DND-41 (cell line): ENCODE measurements at regions not wholly inside any gene's neighbourhood (a gene's known extent, or its start where the extent isn't known, plus 50 kb on each side); places are given as distances from the start of the nearest gene placed in this dataset.

Experiments used
- ATAC-seq: fragments of 200-7000 bp; cut with Tn5 transposase; 3 replicates; pipeline ENCODE4 v1.9.1; 2021; ENCODE audit warnings: low read depth; ENCODE audit not compliant: insufficient read depth
- DNase-seq: peaks from one replicate; pipeline ENCODE4 v3.0.0-alpha.2; 2020
- H2AFZ ChIP-seq: 2 replicates; pipeline ENCODE4 v1.6.0; 2012; ENCODE audit warnings: low read depth, low read length
- H3K27ac ChIP-seq: 2 replicates; pipeline ENCODE4 v1.5.1; 2012; ENCODE audit warnings: low read length, inconsistent platforms
- H3K27me3 ChIP-seq: fragments of 200-600 bp; sonication (generic); 2 replicates; pipeline ENCODE4 v1.6.0; 2012; ENCODE audit warnings: low read length, mild to moderate bottlenecking, inconsistent platforms; ENCODE audit not compliant: insufficient read depth, poor library complexity
- H3K36me3 ChIP-seq: 2 replicates; pipeline ENCODE4 v1.5.1; 2012; ENCODE audit warnings: low read length, inconsistent platforms; ENCODE audit not compliant: insufficient read depth
- H3K4me1 ChIP-seq: 2 replicates; pipeline ENCODE4 v1.5.1; 2012; ENCODE audit warnings: mild to moderate bottlenecking, low read length; ENCODE audit not compliant: insufficient read depth
- H3K4me2 ChIP-seq: 2 replicates; pipeline ENCODE4 v1.6.0; 2012; ENCODE audit warnings: mild to moderate bottlenecking, moderate library complexity, low read length, inconsistent platforms; ENCODE audit not compliant: insufficient read depth
- H3K4me3 ChIP-seq, 2 experiments: fragments of 200-600 bp in 1 of 2; shearing (Covaris generic) in 1 of 2; 2 replicates each; pipeline ENCODE4 v1.5.1; 2012 to 2016; ENCODE audit warnings: inconsistent platforms in 2 of 2, low read length in 2 of 2, mild to moderate bottlenecking in 2 of 2, low read depth in 1 of 2, moderate library complexity in 1 of 2
- H3K79me2 ChIP-seq: 2 replicates; pipeline ENCODE4 v1.6.0; 2012; ENCODE audit warnings: low read length, inconsistent platforms; ENCODE audit not compliant: insufficient read depth
- H3K9ac ChIP-seq: 2 replicates; pipeline ENCODE4 v1.6.0; 2012; ENCODE audit warnings: low read depth, mild to moderate bottlenecking, inconsistent platforms, low read length, moderate library complexity
- H3K9me3 ChIP-seq: 2 replicates; pipeline ENCODE4 v1.5.1; 2012; ENCODE audit warnings: low read length, moderate library complexity, mild to moderate bottlenecking, inconsistent platforms; ENCODE audit not compliant: insufficient read depth, severe bottlenecking
- H4K20me1 ChIP-seq: 2 replicates; pipeline ENCODE4 v1.6.0; 2012; ENCODE audit warnings: low read length; ENCODE audit not compliant: insufficient read depth
- CTCF ChIP-seq: IDR thresholded peaks from 2 replicates; pipeline ENCODE4 v1.5.1; 2012; ENCODE audit warnings: borderline replicate concordance, low read length, moderate library complexity, mild to moderate bottlenecking; ENCODE audit not compliant: poor library complexity, severe bottlenecking; ENCODE audit errors: extremely low read depth
- EZH2 ChIP-seq: IDR thresholded peaks from 3 replicates; pipeline ENCODE4 v1.6.1; 2012; ENCODE audit warnings: borderline replicate concordance, low read depth, mild to moderate bottlenecking, moderate library complexity, low read length, inconsistent platforms; ENCODE audit not compliant: severe bottlenecking

DNA sequence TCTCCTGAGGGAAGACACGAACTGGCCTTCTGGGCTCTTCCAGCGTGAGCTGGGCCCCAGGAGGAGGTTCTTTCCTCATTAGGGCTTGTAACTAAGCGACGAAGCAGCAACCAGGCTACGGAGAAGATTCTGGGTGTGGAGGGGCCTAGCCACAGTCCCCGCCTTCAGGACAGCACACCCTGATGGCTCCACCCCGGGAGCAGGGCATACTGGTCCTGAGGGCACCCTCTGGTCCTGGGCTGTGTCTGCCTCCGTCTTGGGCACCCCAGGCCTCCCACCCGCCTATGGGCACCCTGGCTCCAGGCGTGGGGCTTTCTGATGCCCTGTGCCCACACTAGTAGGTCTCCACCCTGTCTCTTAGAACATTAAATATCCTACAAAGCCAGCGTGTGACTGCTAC, 136.4 kb downstream of the OLFM1 start:
- H3K79me2 ChIP-seq: no peaks in the 10 kb centered on the region
- DNase-seq (no peak), ATAC-seq (no peak)
- H3K9ac ChIP-seq: no peak overlapping the region
- H3K4me2 ChIP-seq: no peak overlapping the region
- H3K27ac ChIP-seq: no peak overlapping the region
- H3K9me3 ChIP-seq: peaks cover 7% of the 10 kb centered on the region
- TF ChIP-seq EZH2: no peak
- TF ChIP-seq CTCF: no peak
- H2AFZ ChIP-seq: no peak overlapping the region
- no peaks in the 10 kb centered on the region for H3K27me3 ChIP-seq
- H3K4me1 ChIP-seq: no peaks in the 10 kb centered on the region
- no peaks in the 10 kb centered on the region for H4K20me1 ChIP-seq
- no peak overlapping the region for H3K4me3 ChIP-seq
- H3K36me3 ChIP-seq: no peaks in the 10 kb centered on the region

DNA sequence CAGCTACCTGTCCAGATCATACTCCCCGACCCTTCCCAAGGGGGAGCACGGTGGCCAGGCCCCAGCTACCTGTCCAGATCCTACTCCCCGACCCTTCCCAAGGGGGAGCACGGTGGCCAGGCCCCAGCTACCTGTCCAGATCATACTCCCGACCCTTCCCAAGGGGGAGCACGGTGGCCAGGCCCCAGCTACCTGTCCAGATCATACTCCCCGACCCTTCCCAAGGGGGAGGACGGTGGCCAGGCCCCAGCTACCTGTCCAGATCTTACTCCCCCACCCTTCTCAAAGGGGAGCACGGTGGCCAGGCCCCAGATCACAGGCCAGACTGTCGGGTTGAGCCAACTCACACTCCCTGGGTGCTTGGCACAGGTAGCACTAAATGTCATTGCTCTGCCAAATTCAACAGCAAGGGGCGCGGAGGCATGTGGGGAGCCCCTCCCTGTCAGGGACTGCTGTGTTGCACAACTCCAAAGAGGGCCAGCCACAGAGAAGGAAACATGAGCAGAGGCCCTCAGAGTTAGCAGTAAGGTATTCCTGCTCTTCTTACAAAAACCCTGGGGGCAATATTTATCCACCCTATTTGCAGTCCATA, 136.9 kb downstream of the OLFM1 start:
- Histone ChIP-seq H3K36me3 (no peaks in the 10 kb centered on the region), H4K20me1 (no peaks in the 10 kb centered on the region), H3K4me2 (no peak overlapping the region), H3K4me1 (no peaks in the 10 kb centered on the region), H3K9ac (no peak overlapping the region), H3K79me2 (no peaks in the 10 kb centered on the region), H2AFZ (no peak overlapping the region), H3K4me3 (no peak overlapping the region), H3K27me3 (no peaks in the 10 kb centered on the region), H3K9me3 (peaks cover 7% of the 10 kb centered on the region), H3K27ac (no peak overlapping the region)
- DNase-seq (no peak), ATAC-seq (no peak)
- no peak for TF ChIP-seq EZH2
- no peak for TF ChIP-seq CTCF

- no peaks in the 10 kb centered on the region for H3K27me3 ChIP-seq
- H4K20me1 ChIP-seq: no peaks in the 10 kb centered on the region
- H3K4me2 ChIP-seq: no peak overlapping the region
- H3K79me2 ChIP-seq: no peaks in the 10 kb centered on the region
- DNase-seq: no peak
- no peak overlapping the region for H3K27ac ChIP-seq
- TF ChIP-seq CTCF (no peak), EZH2 (no peak)
- peaks cover 7% of the 10 kb centered on the region for H3K9me3 ChIP-seq
- no peak overlapping the region for H2AFZ ChIP-seq
- no peaks in the 10 kb centered on the region for H3K4me1 ChIP-seq
- H3K4me3 ChIP-seq: no peak overlapping the region
- no peak overlapping the region for H3K9ac ChIP-seq
- H3K36me3 ChIP-seq: no peaks in the 10 kb centered on the region
- no peak for ATAC-seq
Measured at GRCh38 chr9:135224921-135225541, 137.6 kb downstream of the OLFM1 start.

GRCh38 chr9:135225619-135226228, 138.3 kb downstream of the OLFM1 start:
- Histone ChIP-seq H2AFZ (no peak overlapping the region), H3K4me3 (no peak overlapping the region), H3K79me2 (no peaks in the 10 kb centered on the region), H3K36me3 (no peaks in the 10 kb centered on the region), H3K9ac (no peak overlapping the region), H3K4me1 (no peaks in the 10 kb centered on the region), H3K9me3 (peaks cover 7% of the 10 kb centered on the region), H3K27ac (no peak overlapping the region), H4K20me1 (no peaks in the 10 kb centered on the region), H3K4me2 (no peak overlapping the region), H3K27me3 (no peaks in the 10 kb centered on the region)
- DNase-seq (no peak), ATAC-seq (no peak)
- no peak for TF ChIP-seq EZH2
